Fibroblast of villous mesenchyme (primary cell): ENCODE measurements at regions not wholly inside any gene's neighbourhood (a gene's known extent, or its start where the extent isn't known, plus 50 kb on each side); places are given as distances from the start of the nearest gene placed in this dataset.
"Not testable (repeated sequence)": the region's sequence is repeated elsewhere in the genome, so short reads cannot be mapped to it uniquely, and the experiment has no call there.

Experiments used
- DNase-seq: peaks from one replicate; pipeline ENCODE4 v3.0.0-alpha.2; 2010; ENCODE audit warnings: low read depth
- H3K4me3 ChIP-seq: 2 replicates; pipeline ENCODE4 v1.5.1; 2011; ENCODE audit warnings: low read depth, mild to moderate bottlenecking, low read length
- CTCF ChIP-seq: IDR thresholded peaks from 2 replicates; pipeline ENCODE4 v1.5.1; 2012; ENCODE audit warnings: low read depth, mild to moderate bottlenecking, low read length; ENCODE audit not compliant: insufficient read depth

DNA sequence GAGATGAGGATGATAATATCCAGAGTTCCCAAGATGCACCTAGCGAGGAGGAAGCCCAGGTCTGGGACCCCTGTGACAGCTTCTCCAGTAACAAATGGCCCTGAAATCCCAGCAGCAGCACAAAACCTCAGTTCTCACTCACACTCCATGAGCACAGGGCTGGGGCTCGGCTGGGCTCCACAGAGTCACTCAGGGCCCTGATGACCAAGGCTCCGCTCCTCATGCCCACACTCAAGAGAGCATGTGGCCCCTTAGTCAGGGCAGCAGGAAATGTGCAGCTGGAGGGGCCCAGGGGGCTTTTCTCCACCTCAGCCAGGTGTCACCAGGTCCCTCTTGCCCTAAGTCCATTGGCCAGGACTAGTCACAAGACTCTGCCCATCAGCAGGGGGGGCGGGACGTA is 242.7 kb upstream of the SFSWAP start:
- no peak overlapping the region for H3K4me3 ChIP-seq
- no peak for TF ChIP-seq CTCF
- DNase-seq: no peak

DNA sequence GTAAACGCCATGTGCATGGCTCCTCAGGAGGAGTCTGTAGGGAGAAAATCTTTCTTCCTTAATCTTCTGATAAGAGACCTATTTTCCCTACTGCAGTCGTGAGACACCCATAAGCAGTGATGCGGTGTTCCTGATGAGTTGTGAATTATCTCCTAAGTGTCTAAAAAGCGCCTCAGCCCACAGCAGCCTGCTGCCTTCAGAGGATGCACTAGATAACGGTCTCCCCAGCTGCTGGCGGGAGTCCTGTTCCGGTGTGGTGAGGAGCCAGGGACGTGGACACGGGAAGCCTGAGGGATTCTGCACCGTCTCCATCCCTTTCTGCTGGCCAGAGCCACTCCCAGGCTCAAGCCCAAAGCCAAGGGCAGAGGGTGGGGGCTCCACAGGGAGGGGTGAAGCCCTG is 240.9 kb upstream of the SFSWAP start:
- H3K4me3 ChIP-seq, DNase-seq: not testable (repeated sequence)

GRCh38 chr12:131471271-131471905 is 239.5 kb upstream of the SFSWAP start:
- DNase-seq: no peak
- no peak overlapping the region for H3K4me3 ChIP-seq
- TF ChIP-seq CTCF: no peak

- no peak overlapping the region for H3K4me3 ChIP-seq
- DNase-seq: no peak
- no peak for TF ChIP-seq CTCF
Measured at GRCh38 chr12:131471946-131472732, 238.8 kb upstream of the SFSWAP start.

DNA sequence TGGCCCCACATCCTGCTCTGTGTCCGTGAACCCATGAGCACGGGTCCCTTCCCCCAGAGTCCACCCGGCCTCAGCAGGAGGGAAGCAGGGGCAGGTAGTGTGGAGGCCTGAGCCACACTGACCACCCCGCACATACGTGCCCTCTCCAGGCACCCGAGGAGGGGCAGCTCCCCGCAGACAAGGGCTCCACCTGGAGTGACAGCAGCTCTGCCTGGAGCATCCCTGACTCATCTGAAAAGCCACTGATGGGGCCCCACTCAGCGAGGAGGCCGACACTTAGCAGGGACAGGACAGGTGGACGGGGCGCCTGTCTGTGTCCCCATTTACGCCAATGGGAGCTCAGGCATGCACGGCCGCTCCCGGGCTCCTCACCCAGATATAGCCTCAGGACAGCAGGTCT is 237.6 kb upstream of the SFSWAP start:
- DNase-seq: no peak
- TF ChIP-seq CTCF: no peak
- H3K4me3 ChIP-seq: no peak overlapping the region

- TF ChIP-seq CTCF: no peak
- no peak for DNase-seq
- H3K4me3 ChIP-seq: no peak overlapping the region
Measured at GRCh38 chr12:131473741-131474709, 236.9 kb upstream of the SFSWAP start.

GRCh38 chr12:131475012-131475411 is 235.9 kb upstream of the SFSWAP start:
- not testable (repeated sequence) for H3K4me3 ChIP-seq, DNase-seq
